B cell (primary cell): ENCODE measurements at regions not wholly inside any gene's neighbourhood (a gene's known extent, or its start where the extent isn't known, plus 50 kb on each side); places are given as distances from the start of the nearest gene placed in this dataset. TPM values are rescaled to one million over a fixed set of nuclear protein-coding genes. Genes with fewer than 3 reads are reported as not detected.

Experiments used
- small RNA-seq: library from RNA; depleted of rRNA; stranded (forward); fragments of <200 nt; gene quantifications from one replicate; pipeline ENCODE3, GENCODE V24; 2012; ENCODE audit warnings: low replicate concordance, low read depth; ENCODE audit not compliant: insufficient read length

Small RNAs in the stretch of these regions (small RNA-seq; reads per million reads assigned to genes)
- gene MIR4447 (not detected), gene RF01884 (not detected), gene RNU5E-8P (not detected), gene RNU6-1200P (not detected)
